CD1c-positive myeloid dendritic cell (primary cell): ENCODE measurements at regions not wholly inside any gene's neighbourhood (a gene's known extent, or its start where the extent isn't known, plus 50 kb on each side); places are given as distances from the start of the nearest gene placed in this dataset.

Experiments used
- DNase-seq: peaks from one replicate; pipeline ENCODE4 v3.0.0-alpha.2; 2016; ENCODE audit errors: extremely low spot score

- no peak for DNase-seq
Observed at GRCh38 chr21:16742131-16742641, 770.7 kb upstream of the CXADR start.

GRCh38 chr21:16742741-16743140 lies 770.1 kb upstream of the CXADR start:
- DNase-seq = no peak

- DNase-seq = no peak
Observed at GRCh38 chr21:16743317-16743716, 769.5 kb upstream of the CXADR start.

- no peak for DNase-seq
Observed at GRCh38 chr21:16750926-16751325, 761.9 kb upstream of the CXADR start.

GRCh38 chr21:16751695-16752474 lies 761.0 kb upstream of the CXADR start:
- no peak for DNase-seq

GRCh38 chr21:16752475-16752857 lies 760.4 kb upstream of the CXADR start:
- no peak for DNase-seq

GRCh38 chr21:16755061-16755460 lies 757.8 kb upstream of the CXADR start:
- DNase-seq = no peak

GRCh38 chr21:16767201-16767600 lies 745.6 kb upstream of the CXADR start:
- no peak for DNase-seq

GRCh38 chr21:16768096-16768495 lies 744.7 kb upstream of the CXADR start:
- no peak for DNase-seq

- no peak for DNase-seq
Observed at GRCh38 chr21:16770266-16770665, 742.6 kb upstream of the CXADR start.

- DNase-seq = no peak
Observed at GRCh38 chr21:16773206-16773605, 739.6 kb upstream of the CXADR start.

- no peak for DNase-seq
Observed at GRCh38 chr21:16775076-16775475, 737.8 kb upstream of the CXADR start.

GRCh38 chr21:16777041-16777720 lies 735.7 kb upstream of the CXADR start:
- no peak for DNase-seq

GRCh38 chr21:16788584-16788983 lies 724.3 kb upstream of the CXADR start:
- no peak for DNase-seq

GRCh38 chr21:16789636-16790035 lies 723.2 kb upstream of the CXADR start:
- no peak for DNase-seq

- DNase-seq = no peak
Observed at GRCh38 chr21:16792101-16792500, 720.7 kb upstream of the CXADR start.

- no peak for DNase-seq
Observed at GRCh38 chr21:16794950-16795349, 717.9 kb upstream of the CXADR start.

GRCh38 chr21:16796776-16797175 lies 716.1 kb upstream of the CXADR start:
- no peak for DNase-seq

GRCh38 chr21:16797540-16797939 lies 715.3 kb upstream of the CXADR start:
- DNase-seq = no peak

GRCh38 chr21:16797966-16798365 lies 714.9 kb upstream of the CXADR start:
- DNase-seq = no peak

GRCh38 chr21:16800536-16801275 lies 712.1 kb upstream of the CXADR start:
- DNase-seq = no peak

- DNase-seq = no peak
Observed at GRCh38 chr21:16811011-16811410, 701.8 kb upstream of the CXADR start.

GRCh38 chr21:16811970-16812369 lies 700.9 kb upstream of the CXADR start:
- no peak for DNase-seq
